ENCODE measurements at regions not wholly inside any gene's neighbourhood (a gene's known extent, or its start where the extent isn't known, plus 50 kb on each side); places are given as distances from the start of the nearest gene placed in this dataset.

DNA sequence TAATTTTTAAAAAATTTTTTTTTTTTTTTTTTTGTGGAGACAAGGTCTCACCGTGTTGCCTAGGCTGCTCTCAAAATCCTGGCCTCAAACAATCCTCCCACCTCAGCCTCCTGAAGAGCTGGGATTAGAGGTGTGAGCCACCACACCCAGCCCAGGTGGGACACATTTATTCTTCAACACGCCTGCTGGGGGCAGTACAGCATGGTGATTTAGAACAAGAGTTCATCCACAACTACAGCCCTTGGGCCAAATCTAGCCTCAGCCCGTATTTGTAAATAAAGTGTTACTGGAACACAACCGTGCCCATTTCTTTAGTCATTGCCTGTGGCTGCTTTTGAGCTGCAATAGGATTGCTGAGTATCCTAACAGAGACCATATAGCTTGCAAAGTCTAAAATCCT lies 92.8 kb downstream of the KATNIP start:
- TF ChIP-seq TCF7L2 (IDR thresholded peaks at IDR 0.05; ENCODE audit: low read depth, low read length) (no peak), POLR2G (IDR thresholded peaks at IDR 0.05; ENCODE audit: low read depth, low read length) (no peak), TAF1 (IDR thresholded peaks at IDR 0.05; ENCODE audit: control insufficient read depth, extremely low read depth, insufficient read depth, low read length, severe bottlenecking) (no peak), ARID1B (IDR thresholded peaks at IDR 0.05) (no peak)
